HuH-7.5 (cell line): ENCODE measurements at regions not wholly inside any gene's neighbourhood (a gene's known extent, or its start where the extent isn't known, plus 50 kb on each side); places are given as distances from the start of the nearest gene placed in this dataset.

Experiments used
- DNase-seq: peaks from one replicate; pipeline ENCODE4 v3.0.0; 2011; ENCODE audit warnings: low spot score

DNA sequence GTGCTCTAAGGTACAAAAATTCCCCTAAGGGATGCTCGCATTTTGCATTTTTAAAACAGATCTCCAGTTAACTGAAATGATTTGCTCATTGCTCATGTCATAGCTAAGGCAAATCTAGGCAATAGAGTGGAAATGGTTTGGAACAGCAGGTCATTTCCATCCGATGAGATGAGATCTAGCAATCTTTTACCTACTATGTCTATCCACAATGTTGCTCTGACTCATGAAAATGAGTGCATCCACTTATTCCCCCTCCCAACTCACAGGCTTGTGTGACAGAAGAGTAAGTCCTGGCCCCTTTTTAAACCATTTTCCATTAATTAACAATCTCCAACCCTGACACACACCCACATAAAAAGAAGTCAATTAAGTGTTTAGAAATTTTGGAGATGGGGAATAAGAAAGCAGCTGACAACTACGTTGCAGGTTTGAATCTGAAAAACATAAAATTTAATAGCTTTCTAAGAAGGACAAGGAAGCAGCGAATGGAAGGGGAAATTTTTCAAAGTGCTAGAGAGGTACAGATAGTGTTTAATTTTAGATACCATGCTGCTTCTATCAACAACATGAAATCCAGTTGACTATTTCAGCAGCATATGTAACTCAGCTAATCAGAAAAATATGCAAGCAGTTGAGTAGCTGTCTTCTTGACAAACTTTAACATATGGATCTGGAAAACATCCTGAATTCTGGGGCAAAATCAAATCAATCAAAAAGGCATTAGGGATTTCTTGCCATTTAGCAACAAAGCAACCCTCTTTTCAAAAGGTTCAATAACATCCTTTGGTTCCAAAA, 112.0 kb downstream of the TMCO5A start:
- no peak for DNase-seq

DNA sequence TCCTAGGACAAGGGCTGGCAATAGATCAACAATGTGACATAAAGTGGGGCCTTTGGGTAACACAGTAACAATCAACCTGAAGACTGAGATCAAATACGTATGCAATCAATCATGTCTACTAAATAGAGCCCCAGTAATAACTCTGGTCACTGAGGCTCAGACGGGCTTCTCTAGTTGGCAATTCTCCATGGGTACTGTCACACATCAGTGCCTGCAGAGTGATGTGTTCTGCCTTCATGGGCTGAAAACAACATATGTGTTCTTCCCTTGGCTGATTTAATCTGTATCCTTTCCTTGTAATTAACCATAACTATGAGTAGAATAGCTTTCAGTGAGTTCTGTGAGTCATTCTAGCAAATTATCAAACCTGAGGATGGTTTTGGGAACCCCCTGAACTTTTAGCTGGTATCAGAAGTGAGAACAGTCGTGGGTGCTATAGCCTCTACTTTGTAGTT, 113.6 kb downstream of the TMCO5A start:
- DNase-seq = no peak

DNA sequence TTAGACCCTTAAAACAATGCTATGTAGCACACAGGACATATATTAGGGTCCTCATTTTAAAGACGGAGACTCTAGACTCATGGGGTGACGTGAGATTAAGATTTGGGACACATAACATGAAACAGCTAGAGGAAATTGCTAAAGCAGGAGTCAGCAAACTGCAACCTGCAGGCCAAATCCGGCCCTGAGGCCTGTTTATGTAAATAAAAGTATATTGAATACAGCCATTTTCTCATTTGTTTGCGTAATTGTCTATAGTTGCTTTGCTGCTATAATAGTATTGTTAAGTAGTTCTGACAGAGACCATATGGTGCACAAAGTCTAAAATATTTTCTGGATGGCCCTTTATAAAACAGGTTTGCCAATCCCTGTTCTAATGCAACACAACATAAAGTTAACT, 115.5 kb downstream of the TMCO5A start:
- no peak for DNase-seq

DNA sequence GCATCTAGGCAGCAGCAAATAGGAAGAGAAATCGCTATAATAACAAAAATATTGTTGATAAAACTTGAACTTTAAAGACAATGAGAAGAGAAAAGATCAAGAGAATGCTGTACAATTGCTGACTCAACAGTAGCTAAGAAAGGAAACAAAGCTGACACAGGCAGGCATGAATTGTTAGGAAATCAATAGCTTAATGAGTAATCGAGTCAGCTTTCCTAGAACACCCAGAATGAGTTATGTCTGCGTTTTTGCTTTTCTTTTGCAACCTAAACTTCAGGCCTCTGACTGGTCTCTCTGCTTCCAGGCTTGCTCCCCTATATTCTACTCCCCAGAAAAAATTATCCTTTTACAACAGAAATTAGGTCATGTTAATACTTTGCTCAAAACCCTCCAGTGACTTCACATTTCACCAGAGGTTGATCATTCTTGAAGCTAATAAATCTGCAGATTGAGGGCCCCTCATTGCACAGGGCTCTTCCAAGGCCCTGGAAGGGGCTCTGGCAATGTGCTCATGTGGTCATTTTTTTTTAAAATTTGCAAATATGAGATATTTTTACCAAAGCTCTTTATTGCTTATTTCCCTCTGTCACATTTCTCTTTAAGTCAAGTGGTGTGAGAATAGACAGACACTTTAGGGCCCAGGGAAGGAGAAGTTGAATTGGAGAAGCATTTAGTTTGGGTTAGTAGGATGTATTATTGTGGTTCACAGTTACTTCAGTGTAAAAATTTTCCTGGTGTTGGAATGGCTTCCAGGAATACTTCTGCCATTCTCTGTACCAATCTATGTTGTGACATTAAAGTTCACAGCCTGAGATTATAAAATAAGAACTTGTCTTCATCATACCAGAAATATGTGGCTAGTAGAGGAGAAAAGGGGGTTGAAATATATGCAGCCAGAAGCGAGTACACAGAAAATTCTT, 116.3 kb downstream of the TMCO5A start:
- no peak for DNase-seq

DNA sequence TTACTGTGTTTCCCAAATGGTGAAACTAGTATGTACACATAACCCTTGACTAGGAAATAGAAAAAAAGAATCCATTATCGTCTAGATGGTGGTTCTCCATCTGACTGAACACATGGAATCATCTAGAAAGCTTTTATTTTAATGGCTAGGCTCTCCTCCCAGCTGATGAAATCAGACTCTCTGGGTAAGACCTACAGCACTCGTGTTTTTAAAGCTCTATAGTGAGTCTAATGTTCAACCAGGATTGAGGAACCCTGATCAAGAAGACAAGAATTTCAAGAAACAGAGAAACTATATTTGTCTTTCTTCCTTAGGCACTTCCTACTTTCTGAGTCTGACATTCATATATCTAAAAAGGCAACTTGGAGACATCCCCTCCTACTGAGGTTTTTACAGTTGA, 118.8 kb downstream of the TMCO5A start:
- DNase-seq = no peak

DNA sequence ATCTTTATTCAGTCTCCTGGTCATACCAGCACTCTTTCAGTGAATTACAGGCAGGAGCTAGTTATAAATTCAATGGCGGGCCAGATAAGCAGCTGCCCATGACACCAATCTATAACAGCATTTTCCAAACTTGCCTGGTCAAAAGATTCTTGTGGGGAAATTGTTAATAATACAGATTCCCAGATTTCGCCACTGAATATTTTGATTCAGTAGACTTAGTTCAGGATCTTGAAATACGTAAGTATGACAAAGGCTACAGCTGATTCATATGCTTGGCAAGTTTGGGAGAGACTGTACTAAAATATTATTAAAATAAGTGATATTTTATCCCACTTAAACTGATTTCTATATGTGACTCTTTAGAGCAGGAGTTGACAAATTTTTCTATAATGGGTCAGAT, 119.3 kb downstream of the TMCO5A start:
- no peak for DNase-seq

DNA sequence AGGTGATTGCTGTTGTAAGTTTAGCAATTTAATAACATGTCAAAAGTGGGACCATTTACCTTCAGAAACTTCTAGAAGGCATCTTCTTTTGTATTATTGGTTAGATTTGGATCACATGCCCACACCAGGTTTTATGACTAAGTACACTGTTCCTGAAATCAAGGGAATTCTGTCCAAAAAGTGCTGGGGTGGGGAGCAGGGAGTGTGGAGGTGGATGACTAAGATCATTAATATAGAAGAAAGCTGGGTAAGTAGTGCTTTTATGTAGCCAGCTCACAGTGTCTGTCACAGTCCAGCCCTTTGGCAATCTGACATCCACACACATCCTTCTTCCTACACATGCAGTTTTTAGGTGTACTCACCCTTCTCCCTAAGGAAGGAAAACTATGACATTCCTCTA, 120.0 kb downstream of the TMCO5A start:
- no peak for DNase-seq

DNA sequence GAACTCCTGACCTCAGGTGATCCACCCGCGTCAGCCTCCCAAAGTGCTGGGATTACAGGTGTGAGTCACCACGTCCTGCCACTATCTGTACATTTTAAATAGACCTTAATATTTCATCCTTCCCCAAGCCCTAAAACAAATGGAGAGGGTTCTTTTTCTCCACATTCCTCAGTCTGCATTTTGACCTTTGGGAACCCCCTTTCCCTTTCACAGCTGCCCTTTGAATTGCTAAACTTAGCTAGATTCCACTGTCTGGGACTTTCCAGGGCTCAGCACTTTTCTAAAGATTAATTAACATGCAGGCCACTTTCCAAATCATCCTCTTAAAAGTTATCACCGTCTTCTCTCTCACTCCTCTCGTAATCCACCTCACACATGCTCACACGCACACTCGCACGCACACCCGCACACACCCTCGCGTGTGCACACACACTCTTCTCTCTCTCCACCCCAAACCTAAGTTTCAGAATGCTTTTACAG, 124.2 kb downstream of the TMCO5A start:
- no peak for DNase-seq

DNA sequence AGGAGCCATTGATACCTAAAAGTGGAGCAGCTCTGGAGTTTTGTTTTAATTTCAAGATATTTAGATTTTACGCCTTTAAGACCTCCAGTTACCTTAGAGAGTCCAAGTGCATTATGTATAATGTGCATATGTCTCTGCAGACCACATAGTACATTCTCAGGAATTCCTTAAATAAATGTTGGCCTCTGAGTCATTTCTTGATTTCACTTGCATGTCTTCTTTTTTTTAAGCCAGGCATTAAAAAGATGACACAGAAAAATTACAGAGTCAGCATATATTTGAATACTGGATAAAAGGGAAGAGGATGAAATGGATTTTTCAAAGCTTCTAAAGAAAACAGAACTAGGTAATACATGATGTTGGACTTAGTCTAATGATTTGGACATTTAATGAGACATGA, 125.2 kb downstream of the TMCO5A start:
- DNase-seq = no peak

DNA sequence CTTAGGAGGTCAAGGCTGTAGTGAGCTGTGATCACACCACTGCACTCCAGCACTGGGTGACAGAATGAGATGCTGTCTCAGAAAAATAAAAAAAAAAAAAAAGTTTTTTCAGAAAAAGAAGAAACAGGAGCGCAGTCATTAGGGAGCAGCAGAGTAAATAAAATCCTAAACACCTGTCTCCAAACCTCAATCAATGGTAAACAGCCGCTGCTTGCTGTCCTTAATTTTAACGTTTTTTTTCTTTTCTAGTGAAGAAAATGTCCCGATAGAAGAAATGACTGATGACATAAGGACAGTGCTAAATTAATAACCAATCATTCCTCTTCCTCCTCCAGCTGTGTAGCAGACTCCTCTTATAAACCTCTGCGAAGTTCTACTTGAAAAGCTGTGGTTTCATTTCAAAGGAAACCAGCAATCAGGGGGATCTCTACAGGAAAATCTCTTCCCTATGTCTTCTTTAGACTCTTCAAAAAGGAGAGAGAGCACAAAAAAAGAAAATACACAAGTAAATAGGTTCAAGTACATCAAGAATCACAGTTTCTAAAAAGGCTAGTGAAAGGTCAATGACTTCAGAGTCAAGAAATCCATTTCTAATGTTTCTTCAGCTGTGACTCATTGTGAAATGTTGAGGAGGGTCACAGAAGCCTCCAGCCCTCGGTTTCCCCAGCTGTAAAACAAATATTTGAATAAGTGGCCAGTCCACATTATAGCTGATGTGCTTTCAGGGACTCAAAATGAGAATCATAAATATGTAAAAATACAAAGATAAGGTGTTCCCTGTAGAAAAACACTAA, 127.6 kb downstream of the TMCO5A start:
- DNase-seq = no peak

DNA sequence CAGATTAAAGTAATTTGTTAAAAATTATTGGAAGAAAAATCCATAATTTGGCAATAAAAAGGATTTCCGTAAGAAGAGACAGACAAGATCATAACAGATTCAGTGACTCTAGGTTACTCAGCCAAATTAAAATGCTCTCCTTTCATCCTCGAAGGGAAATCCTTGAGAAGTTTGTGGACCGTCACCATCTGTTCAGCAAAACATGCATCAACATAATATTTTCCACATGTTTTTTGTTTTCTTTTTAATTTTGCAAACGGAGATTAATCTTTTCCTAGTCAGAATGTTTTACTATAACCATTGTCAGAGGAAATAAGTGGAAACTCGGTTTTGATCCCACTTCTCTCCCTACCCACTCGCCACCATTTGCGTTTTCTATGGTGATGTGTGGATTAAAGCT, 128.3 kb downstream of the TMCO5A start:
- no peak for DNase-seq

DNA sequence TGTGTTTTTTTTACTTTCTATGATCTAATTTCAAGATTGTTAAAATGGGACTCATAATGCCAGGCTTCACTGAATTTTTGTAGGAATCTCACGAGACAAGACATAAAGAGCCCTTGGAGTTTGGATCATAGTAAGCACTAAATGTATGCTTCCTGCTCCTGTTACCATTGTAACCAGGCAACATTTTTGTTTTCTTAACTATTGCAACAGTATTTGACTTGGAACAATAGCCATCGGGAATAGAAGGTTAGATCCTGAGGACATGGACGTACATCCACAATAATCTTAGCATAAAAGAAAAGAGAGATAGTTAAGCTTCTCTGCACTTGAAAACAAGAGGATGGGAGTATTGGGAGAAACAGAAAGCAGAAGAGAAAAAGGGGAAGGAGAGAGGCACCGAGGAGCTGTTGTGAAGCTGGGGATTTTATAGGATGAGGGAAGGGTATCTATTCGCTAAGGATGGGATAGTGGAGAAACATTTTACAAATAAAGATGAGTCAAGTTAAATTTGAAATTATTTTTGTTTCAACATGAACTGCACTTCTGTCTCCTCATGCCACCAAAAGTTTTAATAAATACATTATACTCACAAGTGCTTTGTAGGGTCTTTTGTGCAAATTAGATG, 131.4 kb downstream of the TMCO5A start:
- DNase-seq = no peak

DNA sequence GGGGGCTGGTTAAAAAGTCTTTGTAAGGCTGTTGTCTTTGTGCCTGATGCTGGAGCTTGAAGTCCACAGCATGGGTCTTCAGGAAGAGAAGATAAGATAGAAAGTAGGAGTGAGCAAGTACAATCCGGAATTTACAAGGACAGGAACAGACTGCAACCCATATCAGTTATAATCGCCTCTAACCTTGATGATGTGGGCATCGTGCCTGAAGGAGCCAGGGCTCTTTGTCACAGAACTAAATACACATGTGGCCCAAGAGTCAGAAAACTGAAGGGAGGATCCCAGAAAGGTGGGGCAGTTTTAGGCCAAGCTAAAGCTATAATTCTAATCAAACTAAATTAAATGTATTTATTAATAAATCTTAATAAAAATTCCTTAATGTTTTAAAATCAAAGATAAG, 132.2 kb downstream of the TMCO5A start:
- DNase-seq = no peak

DNA sequence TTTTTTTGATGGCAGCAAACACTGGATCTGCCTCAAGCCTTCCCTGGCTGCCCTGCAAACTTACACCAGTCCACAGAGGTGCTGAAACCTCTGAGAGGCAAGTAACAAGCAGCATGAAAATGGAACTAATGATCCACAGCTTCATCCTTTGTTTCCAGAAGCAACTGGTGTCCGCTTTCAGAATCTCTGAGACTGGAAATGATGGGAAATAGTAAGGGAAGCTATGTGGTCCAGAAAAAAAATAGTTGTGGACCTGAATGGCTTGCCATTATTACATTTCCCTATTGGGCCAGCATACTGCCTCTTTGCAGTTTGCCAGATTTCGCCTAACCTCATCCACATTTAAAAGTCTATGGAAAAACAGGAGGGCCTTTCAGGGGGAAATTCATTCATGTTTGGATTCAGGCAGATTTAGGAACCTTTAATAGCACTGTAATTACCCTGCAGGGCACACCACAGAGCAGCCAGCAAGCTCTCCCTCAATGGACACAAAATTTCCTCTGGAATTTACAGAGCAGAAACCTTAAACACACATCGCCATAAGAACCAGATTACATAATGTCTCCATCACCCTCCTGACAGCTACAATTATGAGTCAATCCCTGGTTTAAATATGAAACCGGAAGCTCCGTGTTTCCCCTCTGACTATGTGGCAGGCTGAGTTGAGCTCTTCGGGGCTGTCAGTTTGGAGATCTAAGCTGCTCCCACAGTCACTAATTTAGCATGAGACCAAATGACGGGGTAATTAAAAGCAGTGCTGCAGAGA, 134.4 kb downstream of the TMCO5A start:
- peak; percentile 30 for DNase-seq

DNA sequence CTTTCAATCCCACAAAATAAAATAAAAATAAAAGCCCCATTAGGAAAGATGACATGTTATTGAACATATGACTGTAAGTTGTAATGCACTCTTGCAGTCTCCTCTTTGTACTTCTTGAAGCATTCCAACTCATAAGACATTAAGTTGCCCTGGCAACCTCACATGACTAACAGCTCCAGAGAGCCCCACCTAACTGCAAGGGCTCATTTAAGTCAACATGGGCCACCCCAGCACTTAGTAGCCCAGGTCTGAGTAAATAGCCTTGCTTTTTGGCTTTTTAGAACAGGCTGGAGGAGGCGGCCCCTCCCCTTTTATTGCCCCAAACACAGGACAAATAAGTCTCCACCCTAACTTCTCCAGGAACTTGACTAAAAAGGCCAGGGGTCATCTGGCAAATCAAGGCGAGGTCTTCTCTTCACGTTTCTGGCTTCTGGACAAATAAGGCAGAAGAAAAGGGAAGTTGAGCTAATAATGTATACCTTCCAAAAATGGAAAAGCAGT, 135.1 kb downstream of the TMCO5A start:
- no peak for DNase-seq

DNA sequence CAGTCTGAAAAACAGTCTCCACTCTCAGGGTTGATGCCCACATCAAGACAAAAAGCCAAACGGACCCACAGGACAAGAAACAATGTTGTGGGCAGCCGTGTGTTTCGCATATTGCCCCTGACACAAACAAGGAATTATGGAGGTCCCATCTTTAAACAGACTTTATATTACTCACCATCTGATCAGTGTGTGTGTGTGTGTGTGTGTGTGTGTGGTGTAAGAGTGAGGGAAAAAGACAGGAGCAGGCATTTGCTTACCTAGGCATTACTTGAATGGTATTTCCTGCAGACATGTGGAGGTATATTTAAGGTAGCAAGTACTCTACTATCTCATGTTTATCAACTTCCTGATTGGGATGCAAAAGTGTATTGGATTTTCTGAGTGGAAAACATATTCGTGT, 136.3 kb downstream of the TMCO5A start:
- no peak for DNase-seq

DNA sequence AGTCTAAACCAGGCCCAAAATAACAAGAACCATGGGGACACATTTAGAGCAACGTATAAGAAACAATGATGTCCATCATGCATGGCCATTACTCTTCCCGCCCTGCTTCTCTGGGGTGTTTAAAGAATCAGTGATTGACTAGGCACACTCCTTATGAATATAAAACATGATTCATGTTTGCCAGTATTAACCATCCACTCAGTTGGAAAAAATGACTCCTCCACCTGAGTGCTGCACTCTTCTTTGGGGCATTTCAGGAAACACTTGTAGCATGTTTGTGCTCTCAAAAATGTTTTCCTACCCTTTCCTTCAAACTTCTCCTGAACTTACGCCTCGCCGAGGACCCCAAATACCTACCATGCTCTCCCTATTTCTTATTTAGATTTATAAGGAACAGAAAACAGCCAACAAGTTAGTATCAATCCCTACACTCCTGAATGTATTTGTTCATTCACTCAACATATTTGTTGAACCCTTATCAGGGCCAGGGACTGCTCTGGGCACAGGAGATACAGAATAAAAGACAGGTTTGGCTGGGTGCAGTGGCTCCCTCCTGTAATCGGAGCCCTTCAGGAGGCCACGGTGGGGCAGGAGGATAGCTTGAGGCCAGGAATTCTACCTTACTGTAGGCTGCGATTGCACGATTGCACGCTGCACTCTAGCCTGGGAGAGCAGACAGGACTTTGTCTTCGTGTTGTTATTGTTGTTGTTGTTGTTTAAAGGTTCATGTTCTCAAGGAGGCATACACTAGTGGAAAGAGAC, 137.0 kb downstream of the TMCO5A start:
- DNase-seq = no peak

DNA sequence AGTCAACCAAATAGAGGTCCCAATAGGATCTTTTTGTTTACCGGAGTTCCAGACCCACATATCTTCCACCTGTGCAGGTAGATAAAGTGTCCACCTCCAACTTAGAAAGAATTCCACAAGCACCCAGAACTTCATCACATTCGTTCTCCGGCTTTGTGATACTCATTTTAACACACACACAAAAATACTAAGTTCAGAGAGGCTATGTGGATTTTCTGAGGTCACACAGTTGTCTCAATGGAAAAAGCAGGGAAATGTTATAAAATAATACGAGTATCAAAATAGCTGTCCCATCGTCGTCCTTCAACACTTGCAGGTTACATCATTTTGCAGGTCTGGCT, 137.5 kb downstream of the TMCO5A start:
- no peak for DNase-seq

DNA sequence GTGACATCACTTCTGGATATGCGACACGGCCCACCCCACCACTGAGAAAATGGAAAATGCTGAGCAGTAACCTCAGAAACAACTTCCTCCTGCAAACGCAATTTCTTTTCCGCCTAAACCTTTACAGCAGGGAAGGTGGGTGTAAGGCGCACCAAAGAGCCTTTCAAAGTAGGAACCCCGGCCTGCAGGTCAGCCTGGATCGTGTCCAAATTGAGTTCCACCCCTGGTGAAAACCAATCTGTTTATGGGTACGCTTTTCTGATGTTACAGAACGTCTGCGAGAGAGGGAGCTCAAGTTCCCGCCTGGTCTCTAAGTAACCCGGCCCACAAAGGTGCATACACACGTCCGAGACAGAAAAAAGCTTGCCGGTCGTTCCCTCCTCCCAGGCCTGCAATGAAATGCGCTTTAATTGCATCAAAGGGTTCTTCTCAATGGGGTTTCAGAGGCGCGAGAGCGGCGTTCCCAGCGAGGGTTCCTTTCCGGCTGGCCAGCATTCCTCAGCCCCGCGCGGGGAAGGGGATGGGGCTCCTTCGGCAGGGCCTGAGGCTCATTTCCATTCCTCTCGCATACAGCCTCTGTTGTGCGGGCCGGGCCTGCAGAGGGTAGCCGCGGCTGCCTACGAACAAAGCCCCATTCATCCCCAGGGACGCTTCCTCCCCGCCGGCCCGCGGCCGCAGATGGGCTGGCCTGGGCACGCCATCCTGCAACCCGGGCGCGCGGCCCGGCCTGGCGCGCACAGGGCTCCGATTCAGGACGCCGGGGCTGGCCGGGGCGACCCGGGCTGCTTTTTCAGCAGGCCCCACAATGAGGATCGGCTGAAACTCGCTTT, 138.1 kb downstream of the TMCO5A start:
- DNase-seq = peak; percentile 39
